ENCODE measurements at regions not wholly inside any gene's neighbourhood (a gene's known extent, or its start where the extent isn't known, plus 50 kb on each side); places are given as distances from the start of the nearest gene placed in this dataset.

DNA sequence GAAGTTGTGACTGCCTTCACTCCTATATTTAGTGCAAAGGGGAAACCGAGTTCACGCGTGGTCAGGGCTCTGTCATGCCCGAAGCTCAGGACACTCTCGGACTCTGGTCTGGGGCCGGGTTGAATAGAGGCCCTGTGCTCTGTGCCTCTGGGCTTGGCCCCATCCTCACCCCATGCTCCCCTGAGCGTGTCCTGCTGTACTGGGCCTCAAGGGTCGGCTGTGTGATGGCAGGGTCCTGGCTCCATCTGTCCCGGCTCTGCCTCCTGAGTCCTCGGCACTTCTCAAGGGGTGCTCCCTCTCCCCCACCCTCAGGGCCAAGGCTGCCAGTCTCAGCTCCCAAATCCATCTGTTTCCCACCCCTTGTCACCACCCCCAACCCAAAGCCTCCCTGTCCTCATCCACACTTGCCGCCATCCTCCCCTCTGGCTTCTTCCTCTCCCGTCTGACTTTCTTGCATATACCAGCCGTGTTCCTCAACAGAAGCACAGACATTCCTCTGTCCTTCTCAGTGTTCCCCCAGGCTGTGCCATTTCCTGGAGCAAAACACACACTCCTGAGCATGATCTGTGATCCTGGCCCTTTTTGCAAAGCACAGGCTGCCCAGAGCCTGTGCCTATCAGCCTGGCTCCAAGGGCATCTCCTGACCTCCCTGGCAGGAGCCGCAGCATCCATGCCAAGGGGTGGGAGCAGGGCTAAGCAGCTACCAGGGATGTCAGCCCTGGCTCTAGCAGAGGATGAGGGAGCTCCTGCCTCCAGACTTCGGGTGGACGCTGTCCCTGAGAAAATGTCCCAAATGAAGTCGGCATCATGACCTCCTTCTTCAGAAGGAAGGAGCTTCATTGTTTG, 64.2 kb upstream of the OTOS start:
- H3K4me1 ChIP-seq (replicated peaks in 1 of 2): no peaks in the 10 kb centered on the region
- H3K36me3 ChIP-seq (replicated peaks in 1 of 2): no peaks in the 10 kb centered on the region
- intact Hi-C loops (cut with DNase I): no loop called here
- DNase-seq: peak in 1 of 7 donors; percentile 49
- 69 to 78% (median 72%) methylated on average over 13 to 17 of the region's 17 CpGs for WGBS, 4 donors
- H3K27me3 ChIP-seq: no peaks in the 10 kb centered on the region
- no peak for TF ChIP-seq POLR2A (IDR thresholded peaks at IDR 0.05)
- TF ChIP-seq CTCF (IDR thresholded peaks at IDR 0.05): no peak
- peak overlapping the region in 1 of 5 donors; percentile 34 for H3K27ac ChIP-seq
- H3K4me3 ChIP-seq: no peak overlapping the region
- H3K9me3 ChIP-seq (replicated peaks in 1 of 3): no peaks in the 10 kb centered on the region

DNA sequence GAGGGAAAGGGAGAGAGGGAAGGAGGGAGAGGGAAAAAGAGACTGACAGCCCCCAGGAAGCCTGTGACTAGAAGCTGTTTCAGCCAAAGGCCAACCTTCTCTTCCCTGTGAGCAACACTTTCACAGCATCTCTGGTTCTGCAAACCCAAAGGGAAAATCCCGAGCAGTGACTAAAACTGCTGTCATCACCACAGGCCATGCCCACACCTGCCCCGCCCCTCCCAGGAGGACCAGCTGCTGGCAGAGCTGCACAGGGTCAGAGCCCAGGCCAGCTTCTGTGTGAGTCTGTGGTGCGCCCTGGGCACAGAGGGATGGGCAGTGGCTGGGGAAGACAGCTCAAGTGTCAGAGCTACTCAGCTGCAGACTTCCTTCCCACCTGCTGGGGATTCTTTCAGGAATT, 64.9 kb upstream of the OTOS start:
- Histone ChIP-seq H3K9me3 (replicated peaks in 1 of 3) (no peaks in the 10 kb centered on the region), H3K36me3 (replicated peaks in 1 of 2) (no peaks in the 10 kb centered on the region), H3K27me3 (no peaks in the 10 kb centered on the region), H3K4me3 (no peak overlapping the region), H3K4me1 (replicated peaks in 1 of 2) (no peaks in the 10 kb centered on the region), H3K27ac (peak overlapping the region in 1 of 5 donors; percentile 34)
- DNase-seq: peak; percentile 64 to 91 (median 83)
- intact Hi-C loops (cut with DNase I): no loop called here
- TF ChIP-seq CTCF (IDR thresholded peaks at IDR 0.05) (no peak), POLR2A (IDR thresholded peaks at IDR 0.05) (no peak)
- WGBS, 4 donors: 18 to 38% (median 30%) methylated on average over 2 to 3 of the region's 3 CpGs

- no peaks in the 10 kb centered on the region for H3K27me3 ChIP-seq
- no peaks in the 10 kb centered on the region for H3K4me1 ChIP-seq (replicated peaks in 1 of 2)
- intact Hi-C loops (cut with DNase I): no loop called here
- 29 to 47% (median 32%) methylated on average over 2 of the region's 2 CpGs for WGBS, 4 donors
- peak in 1 of 7 donors; percentile 10 for DNase-seq
- no peaks in the 10 kb centered on the region for H3K36me3 ChIP-seq (replicated peaks in 1 of 2)
- TF ChIP-seq CTCF (IDR thresholded peaks at IDR 0.05) (no peak), POLR2A (IDR thresholded peaks at IDR 0.05) (no peak)
- no peak overlapping the region for H3K27ac ChIP-seq
- H3K4me3 ChIP-seq: no peak overlapping the region
- H3K9me3 ChIP-seq (replicated peaks in 1 of 3): no peaks in the 10 kb centered on the region
Observed at GRCh38 chr2:240205772-240206171, 65.3 kb upstream of the OTOS start.

GRCh38 chr2:240206630-240207029, 66.2 kb upstream of the OTOS start:
- Histone ChIP-seq H3K9me3 (replicated peaks in 1 of 3) (no peaks in the 10 kb centered on the region), H3K36me3 (replicated peaks in 1 of 2) (no peaks in the 10 kb centered on the region), H3K4me1 (replicated peaks in 1 of 2) (no peaks in the 10 kb centered on the region), H3K27me3 (no peaks in the 10 kb centered on the region), H3K27ac (no peak overlapping the region), H3K4me3 (no peak overlapping the region)
- WGBS, 4 donors: 89 to 99% (median 95%) methylated on average over 4 of the region's 4 CpGs
- intact Hi-C loops (cut with DNase I): no loop called here
- TF ChIP-seq CTCF (IDR thresholded peaks at IDR 0.05) (no peak), POLR2A (IDR thresholded peaks at IDR 0.05) (no peak)
- peak in 1 of 7 donors; percentile 6 for DNase-seq
